Activated naive CD4-positive, alpha-beta T cell treated with anti-CD3 and anti-CD28 coated beads, Interleukin-2, amount 50 U/mL, for 24 hours (primary cell): ENCODE measurements at regions not wholly inside any gene's neighbourhood (a gene's known extent, or its start where the extent isn't known, plus 50 kb on each side); places are given as distances from the start of the nearest gene placed in this dataset.

Experiments
- H3K27ac Mint-ChIP-seq: one replicate; pipeline ENCODE4 v1.8.0; 2021; ENCODE audit warnings: mild to moderate bottlenecking, mixed read lengths
- H3K27me3 Mint-ChIP-seq: one replicate; pipeline ENCODE4 v1.8.0; 2021; ENCODE audit warnings: mixed read lengths
- H3K36me3 Mint-ChIP-seq: one replicate; pipeline ENCODE4 v1.8.0; 2021; ENCODE audit warnings: mixed read lengths
- H3K4me1 Mint-ChIP-seq: one replicate; pipeline ENCODE4 v1.8.0; 2021; ENCODE audit warnings: mixed read lengths
- H3K4me3 Mint-ChIP-seq: one replicate; pipeline ENCODE4 v1.8.0; 2021; ENCODE audit warnings: mild to moderate bottlenecking, mixed read lengths
- H3K9me3 Mint-ChIP-seq: one replicate; pipeline ENCODE4 v1.8.0; 2021; ENCODE audit warnings: mixed read lengths

DNA sequence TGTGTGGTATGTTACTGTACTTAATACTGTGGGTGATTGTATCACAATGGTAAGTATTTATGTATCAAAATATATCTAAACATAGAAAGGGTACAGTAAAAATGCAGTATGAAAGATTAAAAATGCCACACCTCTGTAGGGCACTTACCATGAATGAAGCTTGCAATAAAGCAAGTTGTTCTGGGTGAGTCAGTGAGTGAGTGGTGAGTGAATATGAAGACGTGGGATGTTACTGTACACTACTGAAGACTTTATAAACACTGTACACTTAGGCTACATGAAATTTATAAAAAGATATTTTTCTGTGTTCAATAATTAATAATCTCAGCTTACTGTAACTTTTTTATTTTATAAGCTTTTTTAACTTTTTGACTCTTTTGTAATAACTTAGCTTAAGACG, 1162.4 kb upstream of the NRXN1 start:
- H3K27me3 Mint-ChIP-seq = no peaks in the 10 kb centered on the region
- H3K4me3 Mint-ChIP-seq = no peak overlapping the region
- H3K36me3 Mint-ChIP-seq = no peaks in the 10 kb centered on the region
- H3K9me3 Mint-ChIP-seq = peaks cover 7% of the 10 kb centered on the region
- H3K4me1 Mint-ChIP-seq = no peaks in the 10 kb centered on the region
- H3K27ac Mint-ChIP-seq = no peak overlapping the region

DNA sequence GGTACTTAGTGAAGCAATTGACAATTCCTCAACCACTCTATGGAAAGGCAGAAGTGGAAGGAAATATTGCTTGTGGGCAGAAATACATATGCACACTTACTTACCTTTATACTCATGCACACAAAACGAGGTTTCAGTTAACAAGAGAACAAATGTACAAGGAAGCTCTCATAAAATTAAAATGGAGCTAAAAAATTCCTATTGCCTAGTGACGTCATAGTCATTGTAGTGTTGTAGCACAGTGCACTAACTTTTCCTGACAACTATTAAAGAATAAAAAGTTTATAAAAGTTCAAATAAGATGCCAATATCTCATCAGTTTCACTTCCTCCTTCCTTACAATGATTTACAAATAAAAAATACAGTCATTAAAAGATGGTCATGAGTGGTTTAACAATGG, 1161.9 kb upstream of the NRXN1 start:
- Mint-ChIP-seq H3K4me1 (no peaks in the 10 kb centered on the region), H3K9me3 (peaks cover 10% of the 10 kb centered on the region), H3K27me3 (no peaks in the 10 kb centered on the region), H3K27ac (no peak overlapping the region), H3K36me3 (no peaks in the 10 kb centered on the region), H3K4me3 (no peak overlapping the region)

DNA sequence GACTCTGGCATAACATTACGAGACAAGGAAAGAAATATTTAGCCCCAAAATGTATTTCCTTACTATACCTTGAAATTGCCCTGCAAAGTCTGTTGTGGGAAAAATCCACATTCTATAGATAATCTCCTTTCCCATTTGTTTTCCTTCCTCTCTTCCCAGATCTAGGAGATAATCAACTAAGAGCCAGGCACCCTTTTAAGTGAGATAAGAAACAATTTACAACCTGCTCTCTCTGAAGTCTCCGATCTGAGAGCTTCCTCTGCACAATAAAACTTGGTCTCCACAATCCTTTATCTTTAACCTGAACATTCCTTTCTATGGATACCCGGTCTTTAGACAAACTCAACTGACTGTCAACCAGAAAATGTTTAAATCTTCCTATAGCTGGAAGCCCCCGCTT, 1160.7 kb upstream of the NRXN1 start:
- Mint-ChIP-seq H3K27ac (no peak overlapping the region), H3K4me1 (no peaks in the 10 kb centered on the region), H3K9me3 (peaks cover 11% of the 10 kb centered on the region), H3K4me3 (no peak overlapping the region), H3K27me3 (no peaks in the 10 kb centered on the region), H3K36me3 (no peaks in the 10 kb centered on the region)

DNA sequence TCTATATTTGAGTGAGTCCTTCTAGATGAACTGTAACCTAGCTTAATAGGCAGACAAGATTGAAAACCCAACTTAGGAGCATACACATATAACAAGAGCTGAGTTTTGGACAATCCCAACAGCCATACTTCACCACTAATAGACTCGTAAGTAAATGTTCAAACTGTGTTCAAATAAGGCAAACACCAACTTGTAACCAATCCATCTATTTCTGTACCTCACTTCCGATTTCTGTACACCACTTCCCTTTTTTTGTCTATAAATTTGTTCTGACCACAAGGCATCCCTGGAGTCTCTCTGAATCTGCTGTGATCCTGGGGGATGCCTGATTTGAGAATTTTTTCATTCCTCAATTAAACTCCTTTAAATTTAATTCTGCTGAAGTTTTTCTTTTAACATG, 1149.1 kb upstream of the NRXN1 start:
- no peaks in the 10 kb centered on the region for H3K4me1 Mint-ChIP-seq
- H3K27ac Mint-ChIP-seq = no peak overlapping the region

DNA sequence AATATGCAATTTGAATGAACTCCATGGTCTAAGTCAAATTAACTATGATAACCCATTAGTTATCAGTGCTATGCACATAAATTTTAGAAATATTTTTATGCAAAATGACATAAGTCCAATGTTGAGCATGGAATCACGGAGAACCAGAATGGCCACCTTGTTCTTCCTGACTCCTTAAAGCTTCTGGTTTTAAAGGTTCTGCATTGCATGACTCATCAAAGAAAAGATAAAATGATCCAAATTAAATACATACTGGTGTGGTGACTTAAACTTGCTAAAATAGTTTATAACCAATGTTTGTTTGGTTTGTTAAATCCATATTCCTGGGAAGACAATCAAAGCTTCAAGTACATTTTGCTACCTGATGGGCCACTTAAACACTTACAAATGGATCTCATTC, 1146.9 kb upstream of the NRXN1 start:
- Mint-ChIP-seq H3K9me3 (no peaks in the 10 kb centered on the region), H3K27ac (no peak overlapping the region), H3K4me3 (no peak overlapping the region), H3K27me3 (no peaks in the 10 kb centered on the region), H3K36me3 (no peaks in the 10 kb centered on the region), H3K4me1 (no peaks in the 10 kb centered on the region)

More for the DNA sequence above, 1149.1 kb upstream of the NRXN1 start:
- peaks cover 5% of the 10 kb centered on the region for H3K9me3 Mint-ChIP-seq
- H3K27me3 Mint-ChIP-seq = no peaks in the 10 kb centered on the region
- no peak overlapping the region for H3K4me3 Mint-ChIP-seq
- no peaks in the 10 kb centered on the region for H3K36me3 Mint-ChIP-seq

DNA sequence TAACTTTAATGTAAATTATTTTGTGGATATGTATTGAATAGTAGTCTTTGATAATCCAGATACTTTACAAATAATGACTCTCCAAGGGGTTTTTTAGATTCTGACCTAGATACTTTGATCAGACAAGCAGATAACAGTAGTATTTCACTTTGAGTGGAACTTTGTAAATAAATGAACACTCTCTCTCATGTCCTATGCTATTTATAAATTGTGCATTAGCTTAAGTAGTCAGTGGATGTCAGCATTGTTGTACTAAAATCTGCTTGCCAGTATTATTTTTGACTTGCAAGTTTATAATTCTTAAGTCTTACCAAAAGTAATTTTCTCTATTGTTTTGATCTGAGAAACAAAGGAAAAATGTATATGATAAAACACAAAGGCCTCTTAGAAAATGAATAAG, 1113.1 kb upstream of the NRXN1 start:
- peaks cover 5% of the 10 kb centered on the region for H3K9me3 Mint-ChIP-seq
- H3K4me3 Mint-ChIP-seq = no peak overlapping the region
- no peaks in the 10 kb centered on the region for H3K27me3 Mint-ChIP-seq
- no peaks in the 10 kb centered on the region for H3K4me1 Mint-ChIP-seq
- no peaks in the 10 kb centered on the region for H3K36me3 Mint-ChIP-seq
- no peak overlapping the region for H3K27ac Mint-ChIP-seq

DNA sequence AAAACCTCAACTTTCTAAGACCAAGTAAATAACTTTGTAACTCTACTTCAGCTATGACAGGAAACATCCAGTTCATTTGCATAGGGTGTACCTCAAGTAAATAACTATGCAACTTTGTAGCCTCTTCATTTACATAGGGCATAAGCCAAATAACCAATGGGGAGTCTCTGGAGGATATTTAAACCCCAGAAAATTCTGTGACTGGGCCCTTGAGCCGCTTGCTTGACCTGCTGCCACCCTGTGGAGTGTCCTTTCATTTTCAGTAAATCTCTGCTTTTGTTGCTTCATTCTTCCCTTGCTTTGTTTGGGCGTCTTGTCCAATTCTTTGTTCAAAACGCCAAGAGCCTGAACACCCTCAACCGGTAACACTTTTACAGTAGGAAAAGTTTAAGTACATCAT, 1112.7 kb upstream of the NRXN1 start:
- Mint-ChIP-seq H3K4me3 (no peak overlapping the region), H3K27me3 (no peaks in the 10 kb centered on the region), H3K4me1 (no peaks in the 10 kb centered on the region), H3K36me3 (no peaks in the 10 kb centered on the region), H3K9me3 (peaks cover 5% of the 10 kb centered on the region), H3K27ac (no peak overlapping the region)

DNA sequence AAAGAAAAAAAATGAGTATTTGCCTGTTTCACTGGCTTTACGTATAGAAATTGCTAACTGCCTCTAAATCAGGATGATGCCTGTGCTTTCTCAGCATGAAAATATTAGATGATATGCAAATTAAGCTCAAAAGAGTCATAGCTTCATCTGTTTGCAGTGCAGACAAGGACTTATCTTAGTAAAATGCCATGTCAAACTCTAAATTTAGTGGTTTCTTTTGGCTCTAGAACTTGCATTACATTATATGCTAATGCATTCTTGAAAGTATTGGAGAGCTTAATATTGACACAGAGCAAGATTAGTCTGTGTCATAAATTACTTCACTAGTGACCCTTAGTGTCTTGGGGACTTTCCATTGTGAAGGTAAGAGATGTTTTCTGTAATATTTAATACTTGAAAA, 1109.1 kb upstream of the NRXN1 start:
- peaks cover 9% of the 10 kb centered on the region for H3K9me3 Mint-ChIP-seq
- H3K36me3 Mint-ChIP-seq = no peaks in the 10 kb centered on the region
- H3K27ac Mint-ChIP-seq = no peak overlapping the region
- H3K27me3 Mint-ChIP-seq = no peaks in the 10 kb centered on the region
- H3K4me1 Mint-ChIP-seq = no peaks in the 10 kb centered on the region
- H3K4me3 Mint-ChIP-seq = no peak overlapping the region

DNA sequence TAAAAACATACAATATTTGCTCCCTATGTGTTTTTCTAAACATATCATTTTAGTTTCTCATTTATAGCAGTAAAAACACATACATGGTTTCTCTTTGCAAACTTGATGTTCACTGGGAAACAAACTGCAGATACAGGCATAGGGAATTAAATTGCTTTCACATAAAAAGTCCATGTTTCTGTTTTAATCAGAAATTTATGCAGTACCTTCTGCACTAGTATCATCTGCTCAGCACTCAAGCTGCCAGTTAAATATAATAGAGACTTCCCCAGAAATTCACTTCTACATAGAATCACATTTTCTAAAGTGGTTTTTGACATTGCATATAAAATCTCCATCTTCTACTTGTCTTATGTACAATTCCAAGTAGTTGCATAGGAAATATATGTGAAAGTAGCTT, 1107.3 kb upstream of the NRXN1 start:
- Mint-ChIP-seq H3K27me3 (no peaks in the 10 kb centered on the region), H3K4me3 (no peak overlapping the region), H3K9me3 (peaks cover 15% of the 10 kb centered on the region), H3K36me3 (no peaks in the 10 kb centered on the region), H3K4me1 (no peaks in the 10 kb centered on the region), H3K27ac (no peak overlapping the region)

DNA sequence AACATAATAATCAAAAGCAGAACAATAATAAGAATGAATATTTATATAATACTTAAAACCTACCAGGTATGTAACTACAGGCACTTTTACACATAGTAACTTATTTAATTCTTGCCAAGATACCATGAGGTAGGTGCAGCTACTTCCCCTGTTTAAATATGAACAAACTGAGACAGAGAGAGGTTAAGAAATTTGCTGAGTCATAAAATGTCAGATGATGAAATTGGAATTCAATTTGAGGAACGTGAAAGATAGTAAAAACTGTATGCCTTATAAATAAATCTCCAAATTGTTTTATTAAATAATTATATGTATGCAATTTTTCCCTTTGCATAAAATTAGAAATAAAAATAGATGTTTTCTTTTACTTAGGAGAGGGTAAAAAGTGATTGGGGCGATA, 1103.3 kb upstream of the NRXN1 start:
- no peaks in the 10 kb centered on the region for H3K4me1 Mint-ChIP-seq
- no peaks in the 10 kb centered on the region for H3K36me3 Mint-ChIP-seq
- H3K27ac Mint-ChIP-seq = no peak overlapping the region
- no peak overlapping the region for H3K4me3 Mint-ChIP-seq
- no peaks in the 10 kb centered on the region for H3K27me3 Mint-ChIP-seq
- H3K9me3 Mint-ChIP-seq = peaks cover 18% of the 10 kb centered on the region

DNA sequence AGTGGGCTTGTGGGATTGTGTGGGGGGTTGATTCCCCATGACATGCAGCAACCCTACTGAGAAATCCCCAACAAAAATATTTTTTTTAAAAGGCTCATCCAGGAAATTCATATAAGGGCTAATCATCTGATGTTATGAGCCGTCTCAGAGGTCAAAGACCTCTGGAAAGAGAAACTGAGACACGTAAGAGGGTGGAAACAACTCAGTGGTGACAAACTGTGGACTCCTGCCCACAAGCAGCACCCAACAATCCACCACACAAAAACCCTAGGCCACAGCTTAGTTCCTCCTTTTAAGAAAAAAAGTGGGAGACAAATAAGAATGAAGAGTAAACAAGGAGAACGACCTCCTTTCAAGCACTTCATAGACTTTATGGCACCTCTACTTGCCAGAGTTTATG, 1096.1 kb upstream of the NRXN1 start:
- Mint-ChIP-seq H3K9me3 (peaks cover 16% of the 10 kb centered on the region), H3K27ac (no peak overlapping the region), H3K36me3 (no peaks in the 10 kb centered on the region), H3K4me1 (no peaks in the 10 kb centered on the region), H3K4me3 (no peak overlapping the region), H3K27me3 (no peaks in the 10 kb centered on the region)

DNA sequence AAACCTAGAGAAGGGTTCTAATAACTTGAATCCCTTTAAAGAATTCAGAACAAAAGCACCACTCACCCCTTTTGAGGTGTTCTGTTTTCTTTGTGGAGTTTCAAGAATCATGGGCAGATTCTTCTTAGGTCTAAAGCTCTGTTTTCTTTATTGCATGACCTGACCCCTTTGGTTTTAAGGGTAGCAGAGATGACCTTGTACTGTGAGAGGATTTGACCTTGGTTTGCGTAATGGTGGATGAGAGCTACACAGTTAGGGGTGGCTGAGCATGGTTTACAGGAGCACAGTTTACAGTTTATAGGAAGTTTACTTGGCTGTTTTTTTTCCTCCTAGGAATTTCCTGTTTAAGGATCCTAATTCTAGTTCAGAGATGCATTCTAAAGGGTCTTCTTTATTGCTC, 1095.6 kb upstream of the NRXN1 start:
- H3K27ac Mint-ChIP-seq = no peak overlapping the region
- H3K4me1 Mint-ChIP-seq = no peaks in the 10 kb centered on the region
- H3K4me3 Mint-ChIP-seq = no peak overlapping the region
- no peaks in the 10 kb centered on the region for H3K36me3 Mint-ChIP-seq
- peaks cover 16% of the 10 kb centered on the region for H3K9me3 Mint-ChIP-seq
- no peaks in the 10 kb centered on the region for H3K27me3 Mint-ChIP-seq

DNA sequence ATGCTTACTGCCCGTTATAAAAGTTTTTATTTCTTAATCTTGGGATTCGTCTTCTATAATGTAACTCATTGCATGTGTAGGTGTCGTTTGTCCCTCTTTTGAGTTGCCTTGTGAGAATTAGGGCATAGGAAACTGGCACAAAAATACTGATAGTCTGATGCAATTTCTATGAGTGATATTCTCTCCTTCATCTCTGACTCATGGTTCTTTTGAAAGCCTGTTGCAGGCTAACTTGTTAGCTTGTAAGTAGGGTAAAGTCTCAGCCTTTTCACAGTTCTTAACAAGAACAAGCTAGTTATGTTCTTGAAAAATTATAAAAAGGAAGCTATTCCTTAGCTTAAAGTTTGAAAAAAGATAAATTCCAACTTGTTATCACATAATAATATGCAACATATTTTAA, 1085.4 kb upstream of the NRXN1 start:
- Mint-ChIP-seq H3K9me3 (peaks cover 8% of the 10 kb centered on the region), H3K36me3 (no peaks in the 10 kb centered on the region), H3K27ac (no peak overlapping the region), H3K4me3 (no peak overlapping the region), H3K27me3 (no peaks in the 10 kb centered on the region), H3K4me1 (no peaks in the 10 kb centered on the region)

DNA sequence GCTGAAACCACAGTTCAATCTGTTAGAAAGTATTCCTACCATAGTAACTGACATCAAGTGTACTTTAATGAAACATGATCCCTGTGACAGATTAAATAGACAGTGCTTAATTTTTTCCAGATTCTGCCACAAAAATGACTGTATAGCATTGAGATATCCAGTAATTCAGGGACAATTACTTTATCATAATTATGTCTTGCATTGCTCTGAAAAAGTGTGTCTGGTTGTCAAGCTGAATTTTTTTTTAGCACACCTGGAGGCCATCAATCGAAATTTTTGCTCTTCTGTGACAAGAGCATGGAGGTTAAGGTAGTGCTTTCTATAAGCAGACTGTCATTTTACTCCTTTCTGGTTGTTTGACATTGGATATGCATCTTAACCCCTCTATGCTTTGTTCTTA, 1083.8 kb upstream of the NRXN1 start:
- no peaks in the 10 kb centered on the region for H3K4me1 Mint-ChIP-seq
- H3K27me3 Mint-ChIP-seq = no peaks in the 10 kb centered on the region
- no peaks in the 10 kb centered on the region for H3K36me3 Mint-ChIP-seq
- no peak overlapping the region for H3K4me3 Mint-ChIP-seq
- no peak overlapping the region for H3K27ac Mint-ChIP-seq
- peaks cover 10% of the 10 kb centered on the region for H3K9me3 Mint-ChIP-seq

DNA sequence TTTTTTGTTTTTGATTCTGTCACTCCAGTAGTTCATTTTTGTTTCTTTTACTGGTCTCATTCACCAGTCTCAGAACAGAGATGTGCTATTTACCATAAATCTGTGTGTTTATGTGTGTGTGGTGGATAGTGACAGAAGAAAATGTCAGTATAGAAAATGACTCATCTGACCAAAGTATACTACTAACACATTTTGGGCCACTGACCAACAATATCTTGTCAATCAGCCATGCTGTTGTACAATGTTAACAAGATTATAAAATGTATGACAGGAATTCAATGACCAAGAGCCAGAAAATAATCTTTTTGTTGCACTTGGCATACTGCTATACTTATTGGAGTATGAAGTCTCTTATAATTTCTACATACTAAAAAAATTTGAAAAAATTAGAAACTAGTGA, 1081.4 kb upstream of the NRXN1 start:
- Mint-ChIP-seq H3K4me3 (no peak overlapping the region), H3K4me1 (no peaks in the 10 kb centered on the region), H3K27ac (no peak overlapping the region), H3K36me3 (no peaks in the 10 kb centered on the region), H3K27me3 (no peaks in the 10 kb centered on the region), H3K9me3 (peaks cover 10% of the 10 kb centered on the region)

DNA sequence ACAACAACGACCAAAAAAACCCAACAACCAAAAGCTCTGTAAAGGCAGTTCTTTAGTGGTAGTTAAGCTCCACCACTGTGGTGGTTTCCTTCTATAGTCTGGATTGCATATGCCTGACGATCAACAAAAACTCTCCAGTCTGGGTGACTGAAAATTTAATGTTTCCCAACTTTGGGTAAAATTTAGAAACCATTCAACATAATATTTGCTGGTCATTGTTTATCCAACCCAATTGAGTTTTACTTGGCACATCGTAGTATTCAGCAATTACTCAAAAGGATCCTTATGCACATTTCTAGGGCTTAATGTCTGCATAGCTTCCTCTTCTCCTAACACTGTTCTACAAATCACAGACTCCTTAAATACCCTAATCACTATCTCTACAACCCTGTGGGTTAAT, 1080.2 kb upstream of the NRXN1 start:
- no peaks in the 10 kb centered on the region for H3K4me1 Mint-ChIP-seq
- no peaks in the 10 kb centered on the region for H3K27me3 Mint-ChIP-seq
- peaks cover 10% of the 10 kb centered on the region for H3K9me3 Mint-ChIP-seq
- no peaks in the 10 kb centered on the region for H3K36me3 Mint-ChIP-seq
- H3K4me3 Mint-ChIP-seq = no peak overlapping the region
- no peak overlapping the region for H3K27ac Mint-ChIP-seq

DNA sequence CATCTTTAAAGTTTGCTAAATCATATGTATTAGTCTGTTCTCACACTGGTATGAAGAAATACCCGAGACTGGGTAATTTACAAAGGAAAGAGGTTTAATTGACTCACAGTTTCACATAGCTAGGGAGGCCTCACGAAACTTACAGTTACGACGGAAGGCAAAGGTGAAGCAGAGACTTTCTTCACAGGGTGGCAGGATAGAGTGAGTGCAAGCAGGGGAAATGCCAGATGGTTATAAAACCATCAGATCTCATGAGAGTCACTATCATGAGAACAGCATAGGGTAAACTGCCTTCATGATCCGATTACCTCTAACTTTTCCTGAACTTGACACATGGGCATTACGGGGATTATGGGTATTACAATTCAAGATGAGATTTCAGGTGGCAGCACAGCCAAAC, 1075.2 kb upstream of the NRXN1 start:
- Mint-ChIP-seq H3K36me3 (no peaks in the 10 kb centered on the region), H3K27ac (no peak overlapping the region), H3K4me1 (no peaks in the 10 kb centered on the region), H3K9me3 (peaks cover 6% of the 10 kb centered on the region), H3K4me3 (no peak overlapping the region), H3K27me3 (no peaks in the 10 kb centered on the region)

DNA sequence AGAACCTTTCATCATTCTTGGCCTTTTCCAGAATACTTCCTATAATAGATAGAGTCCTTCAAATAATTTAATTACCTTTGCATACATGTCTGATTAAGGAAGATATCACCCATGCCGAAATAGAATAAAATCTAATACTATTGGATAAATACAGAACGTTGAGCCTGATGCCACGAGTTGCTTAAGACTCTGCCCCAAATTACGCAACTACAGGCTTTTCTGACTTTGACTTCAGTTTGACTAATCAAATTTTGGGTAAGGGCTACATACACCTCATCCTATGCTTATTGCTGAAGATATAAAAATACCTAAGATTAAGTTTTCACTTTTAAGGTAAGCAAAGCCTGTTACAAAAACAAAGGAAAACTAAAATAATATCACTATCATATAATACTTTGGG, 1065.1 kb upstream of the NRXN1 start:
- H3K9me3 Mint-ChIP-seq = no peaks in the 10 kb centered on the region
- no peak overlapping the region for H3K27ac Mint-ChIP-seq
- no peaks in the 10 kb centered on the region for H3K36me3 Mint-ChIP-seq
- H3K4me3 Mint-ChIP-seq = no peak overlapping the region
- H3K4me1 Mint-ChIP-seq = no peaks in the 10 kb centered on the region
- H3K27me3 Mint-ChIP-seq = no peaks in the 10 kb centered on the region
